ENCODE measurements at regions not wholly inside any gene's neighbourhood (a gene's known extent, or its start where the extent isn't known, plus 50 kb on each side); places are given as distances from the start of the nearest gene placed in this dataset.

DNA sequence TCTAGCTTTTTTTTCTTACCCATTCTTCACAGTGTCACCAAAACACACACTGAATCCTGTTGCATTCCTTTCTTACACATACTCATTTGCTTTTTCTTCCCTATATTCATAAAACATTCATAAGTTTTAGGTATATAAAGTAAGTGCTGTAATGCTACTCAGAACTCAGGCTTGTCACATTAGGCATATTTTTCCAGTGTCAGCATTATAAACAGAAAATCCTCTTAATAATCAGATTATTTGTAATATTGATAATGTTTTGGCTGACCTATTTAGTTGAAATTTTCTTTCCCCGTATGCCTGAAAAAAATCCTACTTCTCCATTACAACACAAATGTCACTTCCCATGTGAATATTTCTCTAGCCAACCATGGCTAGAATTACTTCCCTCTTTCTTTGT, 743.0 kb upstream of the NUDT12 start:
- no peak for TF ChIP-seq POLR2A (IDR thresholded peaks at IDR 0.05; ENCODE audit: borderline replicate concordance, extremely low read depth, insufficient read depth, insufficient read length)
- TF ChIP-seq, protein P1, sequence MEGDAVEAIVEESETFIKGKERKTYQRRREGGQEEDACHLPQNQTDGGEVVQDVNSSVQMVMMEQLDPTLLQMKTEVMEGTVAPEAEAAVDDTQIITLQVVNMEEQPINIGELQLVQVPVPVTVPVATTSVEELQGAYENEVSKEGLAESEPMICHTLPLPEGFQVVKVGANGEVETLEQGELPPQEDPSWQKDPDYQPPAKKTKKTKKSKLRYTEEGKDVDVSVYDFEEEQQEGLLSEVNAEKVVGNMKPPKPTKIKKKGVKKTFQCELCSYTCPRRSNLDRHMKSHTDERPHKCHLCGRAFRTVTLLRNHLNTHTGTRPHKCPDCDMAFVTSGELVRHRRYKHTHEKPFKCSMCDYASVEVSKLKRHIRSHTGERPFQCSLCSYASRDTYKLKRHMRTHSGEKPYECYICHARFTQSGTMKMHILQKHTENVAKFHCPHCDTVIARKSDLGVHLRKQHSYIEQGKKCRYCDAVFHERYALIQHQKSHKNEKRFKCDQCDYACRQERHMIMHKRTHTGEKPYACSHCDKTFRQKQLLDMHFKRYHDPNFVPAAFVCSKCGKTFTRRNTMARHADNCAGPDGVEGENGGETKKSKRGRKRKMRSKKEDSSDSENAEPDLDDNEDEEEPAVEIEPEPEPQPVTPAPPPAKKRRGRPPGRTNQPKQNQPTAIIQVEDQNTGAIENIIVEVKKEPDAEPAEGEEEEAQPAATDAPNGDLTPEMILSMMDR (IDR thresholded peaks at IDR 0.05 in 2 of 3, conservative IDR thresholded peaks at IDR 0.05 in 1 of 3; ENCODE audit: borderline replicate concordance in 1 of 3, insufficient read depth in 1 of 3, low read depth in 2 of 3, low read length in 2 of 3) = no peak

All from HCT116 (cell line).